GM23338 (cell line): ENCODE measurements at regions not wholly inside any gene's neighbourhood (a gene's known extent, or its start where the extent isn't known, plus 50 kb on each side); places are given as distances from the start of the nearest gene placed in this dataset.

ENCODE experiments used
- ATAC-seq: fragments of 200-7000 bp; cut with Tn5 transposase; 3 replicates; pipeline ENCODE4 v1.9.1; 2020
- DNase-seq: peaks from one replicate; pipeline ENCODE4 v3.0.0-alpha.2; 2015; ENCODE audit warnings: low spot score
- H2AFZ ChIP-seq: fragments of 200-600 bp; sonication (generic); 2 replicates; pipeline ENCODE4 v1.8.0; 2016; ENCODE audit warnings: antibody characterized with exemption, mild to moderate bottlenecking, moderate library complexity
- H3F3A ChIP-seq: fragments of 200-600 bp; sonication (generic); replicated peaks from 2 replicates; pipeline ENCODE4 v1.8.0; 2017; ENCODE audit warnings: antibody characterized with exemption, mixed run types, low read depth
- H3K27ac ChIP-seq: fragments of 200-600 bp; sonication (generic); 2 replicates; pipeline ENCODE4 v1.6.1; 2016; ENCODE audit warnings: low read depth
- H3K27me3 ChIP-seq: fragments of 200-600 bp; sonication (generic); 2 replicates; pipeline ENCODE4 v1.8.0; 2016; ENCODE audit warnings: mild to moderate bottlenecking, mixed run types, moderate library complexity; ENCODE audit not compliant: insufficient read depth
- H3K36me3 ChIP-seq: fragments of 200-600 bp; sonication (generic); 2 replicates; pipeline ENCODE4 v1.8.0; 2016; ENCODE audit warnings: mild to moderate bottlenecking; ENCODE audit not compliant: insufficient read depth
- H3K4me1 ChIP-seq: fragments of 200-600 bp; sonication (generic); 2 replicates; pipeline ENCODE4 v1.8.0; 2016; ENCODE audit warnings: mild to moderate bottlenecking, moderate library complexity; ENCODE audit not compliant: insufficient read depth
- H3K4me2 ChIP-seq: fragments of 200-600 bp; sonication (generic); 2 replicates; pipeline ENCODE4 v1.7.1; 2017; ENCODE audit warnings: mixed run types
- H3K4me3 ChIP-seq: fragments of 200-600 bp; sonication (generic); 2 replicates; pipeline ENCODE4 v1.6.1; 2016; ENCODE audit warnings: mixed run types
- H3K79me2 ChIP-seq: fragments of 200-600 bp; sonication (generic); replicated peaks from 2 replicates; pipeline ENCODE4 v1.8.0; 2017; ENCODE audit warnings: mild to moderate bottlenecking; ENCODE audit not compliant: insufficient read depth
- H3K9me2 ChIP-seq: fragments of 200-600 bp; sonication (generic); 2 replicates; pipeline ENCODE4 v1.8.0; 2017; ENCODE audit not compliant: insufficient read depth
- H4K20me1 ChIP-seq: fragments of 200-600 bp; sonication (generic); replicated peaks from 2 replicates; pipeline ENCODE4 v1.8.0; 2017; ENCODE audit warnings: mild to moderate bottlenecking; ENCODE audit not compliant: insufficient read depth
- H3K27ac Mint-ChIP-seq: 2 replicates; pipeline ENCODE4 v1.8.0; 2020; ENCODE audit warnings: inconsistent platforms, mild to moderate bottlenecking, moderate library complexity, mixed read lengths
- H3K27me3 Mint-ChIP-seq: 3 replicates; pipeline ENCODE4 v1.8.0; 2022; ENCODE audit warnings: low read depth, mild to moderate bottlenecking, moderate library complexity, mixed read lengths, inconsistent platforms; ENCODE audit not compliant: insufficient read depth, poor library complexity
- H3K36me3 Mint-ChIP-seq: 3 replicates; pipeline ENCODE4 v1.8.0; 2021; ENCODE audit warnings: low read depth, mild to moderate bottlenecking, inconsistent platforms, moderate library complexity, mixed read lengths
- H3K4me1 Mint-ChIP-seq: 3 replicates; pipeline ENCODE4 v1.8.0; 2020; ENCODE audit warnings: mild to moderate bottlenecking, inconsistent platforms, mixed read lengths
- H3K4me3 Mint-ChIP-seq: 3 replicates; pipeline ENCODE4 v1.8.0; 2021; ENCODE audit warnings: moderate library complexity, mild to moderate bottlenecking, inconsistent platforms, mixed read lengths
- H3K9me3 Mint-ChIP-seq: 3 replicates; pipeline ENCODE4 v1.8.0; 2020; ENCODE audit warnings: moderate library complexity, mild to moderate bottlenecking, inconsistent platforms, mixed read lengths
- CREB1 ChIP-seq: fragments of 250-450 bp; sonication (Bioruptor Pico); IDR thresholded peaks from 2 replicates; pipeline ENCODE4 v1.5.0; 2020; ENCODE audit warnings: low read depth, mild to moderate bottlenecking, moderate library complexity
- ETS1 ChIP-seq: IDR thresholded peaks from 2 replicates; pipeline ENCODE4 v1.6.1; 2016; ENCODE audit warnings: antibody characterized with exemption
- EZH2 ChIP-seq: fragments of 200-600 bp; sonication (generic); IDR thresholded peaks from one replicate; pipeline ENCODE4 v1.8.0; 2017; ENCODE audit warnings: antibody characterized with exemption, mild to moderate bottlenecking, low read depth; ENCODE audit not compliant: unreplicated experiment
- EZH2phosphoT487 ChIP-seq: fragments of 200-600 bp; sonication (generic); IDR thresholded peaks from one replicate; pipeline ENCODE4 v1.8.1; 2018; ENCODE audit warnings: antibody characterized with exemption; ENCODE audit not compliant: unreplicated experiment
- JUNB ChIP-seq: IDR thresholded peaks from one replicate; pipeline ENCODE4 v1.6.1; 2016; ENCODE audit warnings: antibody characterized with exemption; ENCODE audit not compliant: unreplicated experiment
- NANOG ChIP-seq: IDR thresholded peaks from 2 replicates; pipeline ENCODE4 v1.6.1; 2016; ENCODE audit warnings: antibody characterized with exemption, borderline replicate concordance
- POLR2AphosphoS5 ChIP-seq: IDR thresholded peaks from 2 replicates; pipeline ENCODE4 v1.6.1; 2016; ENCODE audit warnings: antibody characterized with exemption, low read depth
- REST ChIP-seq: IDR thresholded peaks from one replicate; pipeline ENCODE4 v1.6.1; 2018; ENCODE audit warnings: antibody characterized with exemption; ENCODE audit not compliant: unreplicated experiment
- STAT1 ChIP-seq: IDR thresholded peaks from one replicate; pipeline ENCODE4 v1.6.1; 2016; ENCODE audit warnings: antibody characterized with exemption; ENCODE audit not compliant: unreplicated experiment
- ZNF114 ChIP-seq: fragments of 250-450 bp; sonication (Bioruptor Pico); IDR thresholded peaks from 2 replicates; pipeline ENCODE4 v1.5.0; 2020; ENCODE audit warnings: mild to moderate bottlenecking, moderate library complexity
- ZNF331 ChIP-seq: fragments of 250-450 bp; sonication (Bioruptor Pico); IDR thresholded peaks from 2 replicates; pipeline ENCODE4 v1.5.0; 2020; ENCODE audit warnings: low read depth, mild to moderate bottlenecking, moderate library complexity
- ZNF462 ChIP-seq: fragments of 250-450 bp; sonication (Bioruptor Pico); IDR thresholded peaks from 2 replicates; pipeline ENCODE4 v1.5.0; 2020; ENCODE audit warnings: mild to moderate bottlenecking, moderate library complexity
- TF ChIP-seq, protein P1 (sequence below), 2 experiments: fragments of 200-600 bp in 1 of 2; sonication (generic) in 1 of 2; conservative IDR thresholded peaks; 2 replicates each; pipeline versions ENCODE4 v1.5.1 to v1.6.1; 2016 to 2017; ENCODE audit warnings: antibody characterized with exemption in 2 of 2, low read depth in 2 of 2, mild to moderate bottlenecking in 2 of 2, moderate library complexity in 1 of 2

- no peak overlapping the region for H3K27ac Mint-ChIP-seq
- no peak overlapping the region for H3K4me3 ChIP-seq
- ATAC-seq (no peak), DNase-seq (no peak)
- H4K20me1 ChIP-seq, result no peaks in the 10 kb centered on the region
- H3K4me1 Mint-ChIP-seq, result no peaks in the 10 kb centered on the region
- H3K9me2 ChIP-seq, result no peaks in the 10 kb centered on the region; the same call in 1 of the 2 replicates
- no peaks in the 10 kb centered on the region for H3K4me1 ChIP-seq
- H3F3A ChIP-seq, result no peaks in the 10 kb centered on the region
- H3K27me3 ChIP-seq, result no peaks in the 10 kb centered on the region
- H3K27me3 Mint-ChIP-seq, result no peaks in the 10 kb centered on the region
- no peaks in the 10 kb centered on the region for H3K9me3 Mint-ChIP-seq
- no peak overlapping the region for H3K27ac ChIP-seq
- H2AFZ ChIP-seq, result no peak overlapping the region
- H3K4me3 Mint-ChIP-seq, result no peak overlapping the region
- no peak overlapping the region for H3K4me2 ChIP-seq
- H3K36me3 ChIP-seq, result no peaks in the 10 kb centered on the region
- H3K79me2 ChIP-seq, result no peaks in the 10 kb centered on the region
- TF ChIP-seq JUNB (no peak), EZH2phosphoT487 (no peak), STAT1 (no peak), REST (no peak), EZH2 (no peak), CREB1 (no peak), NANOG (no peak), ZNF462 (no peak), ZNF114 (CRISPR knock-in tag) (no peak), ETS1 (no peak), ZNF331 (CRISPR knock-in tag) (no peak), POLR2AphosphoS5 (no peak)
- TF ChIP-seq, protein P1, sequence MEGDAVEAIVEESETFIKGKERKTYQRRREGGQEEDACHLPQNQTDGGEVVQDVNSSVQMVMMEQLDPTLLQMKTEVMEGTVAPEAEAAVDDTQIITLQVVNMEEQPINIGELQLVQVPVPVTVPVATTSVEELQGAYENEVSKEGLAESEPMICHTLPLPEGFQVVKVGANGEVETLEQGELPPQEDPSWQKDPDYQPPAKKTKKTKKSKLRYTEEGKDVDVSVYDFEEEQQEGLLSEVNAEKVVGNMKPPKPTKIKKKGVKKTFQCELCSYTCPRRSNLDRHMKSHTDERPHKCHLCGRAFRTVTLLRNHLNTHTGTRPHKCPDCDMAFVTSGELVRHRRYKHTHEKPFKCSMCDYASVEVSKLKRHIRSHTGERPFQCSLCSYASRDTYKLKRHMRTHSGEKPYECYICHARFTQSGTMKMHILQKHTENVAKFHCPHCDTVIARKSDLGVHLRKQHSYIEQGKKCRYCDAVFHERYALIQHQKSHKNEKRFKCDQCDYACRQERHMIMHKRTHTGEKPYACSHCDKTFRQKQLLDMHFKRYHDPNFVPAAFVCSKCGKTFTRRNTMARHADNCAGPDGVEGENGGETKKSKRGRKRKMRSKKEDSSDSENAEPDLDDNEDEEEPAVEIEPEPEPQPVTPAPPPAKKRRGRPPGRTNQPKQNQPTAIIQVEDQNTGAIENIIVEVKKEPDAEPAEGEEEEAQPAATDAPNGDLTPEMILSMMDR (conservative IDR thresholded peaks at IDR 0.05; ENCODE audit: low read depth in 2 of 2), result no peak
- no peaks in the 10 kb centered on the region for H3K36me3 Mint-ChIP-seq
Observed at GRCh38 chr3:139868773-139869172, 66.2 kb upstream of the CLSTN2 start.
